ENCODE measurements at regions not wholly inside any gene's neighbourhood (a gene's known extent, or its start where the extent isn't known, plus 50 kb on each side); places are given as distances from the start of the nearest gene placed in this dataset.

DNA sequence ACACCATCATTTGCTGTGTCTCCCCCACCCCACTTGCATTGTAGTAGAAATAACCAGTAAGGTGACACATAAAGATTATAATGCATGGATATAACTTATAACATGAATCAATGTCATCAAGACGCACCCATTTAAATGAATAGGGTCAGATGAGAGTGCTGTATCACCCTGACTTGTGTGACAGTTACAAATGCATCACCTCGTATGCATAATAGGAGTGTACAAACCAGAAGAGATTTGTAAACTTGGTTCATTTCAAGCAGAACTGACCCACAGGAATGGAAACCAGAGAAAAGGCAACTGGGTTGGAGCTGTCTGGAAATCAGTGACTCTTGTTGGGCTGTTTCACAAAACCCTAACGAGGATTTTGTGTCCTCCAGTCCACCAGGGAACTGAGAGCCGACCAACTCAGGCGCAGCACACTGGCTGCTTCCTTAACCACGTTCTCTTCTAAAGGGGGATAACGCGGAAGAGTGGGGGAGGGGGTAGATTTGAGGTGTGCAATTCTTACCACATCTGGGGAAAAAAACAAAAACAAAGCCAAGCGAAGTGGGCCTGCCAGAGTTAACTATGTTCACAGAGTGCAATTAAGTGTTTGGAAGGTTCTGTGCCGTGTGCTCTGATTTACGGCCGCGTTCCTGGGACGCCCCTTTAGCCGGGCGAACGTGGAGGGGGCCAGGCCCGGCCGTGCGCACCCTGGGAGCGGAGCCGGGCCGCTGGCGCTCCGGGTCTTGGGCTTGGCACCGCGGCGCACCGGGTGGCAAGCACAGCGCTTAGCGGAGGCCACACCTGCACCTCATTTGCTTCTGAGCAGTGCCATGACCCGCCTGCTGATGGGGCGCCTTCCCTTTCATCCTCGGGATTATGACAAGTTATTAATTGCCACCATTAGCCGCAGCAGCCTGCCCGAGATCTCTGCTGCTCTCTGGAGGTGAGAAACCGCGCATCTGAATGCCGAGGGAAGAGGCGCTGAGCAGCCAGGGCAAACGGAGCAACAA, 248.8 kb upstream of the FOXD3 start:
- no peak for TF ChIP-seq POLR2A (IDR thresholded peaks at IDR 0.05)
- TF ChIP-seq CTCF (IDR thresholded peaks at IDR 0.05), result no peak
